Activated CD4-positive, alpha-beta T cell treated with anti-CD3 and anti-CD28 coated beads, Interleukin-2, amount 50 U/mL, for 48 hours (primary cell): ENCODE measurements at regions not wholly inside any gene's neighbourhood (a gene's known extent, or its start where the extent isn't known, plus 50 kb on each side); places are given as distances from the start of the nearest gene placed in this dataset.
"Not testable (repeated sequence)": the region's sequence is repeated elsewhere in the genome, so short reads cannot be mapped to it uniquely, and the experiment has no call there.

Experiments
- DNase-seq, 2 experiments: peaks; one replicate each; pipeline ENCODE4 v3.0.0-alpha.2; 2020

- DNase-seq, result no peak
Measured at GRCh38 chr11:71150859-71151258, 101.5 kb downstream of the SHANK2 start.

- DNase-seq, result no peak
Measured at GRCh38 chr11:71148716-71149115, 103.7 kb downstream of the SHANK2 start.

GRCh38 chr11:71147331-71147730 lies 105.0 kb downstream of the SHANK2 start:
- DNase-seq, result no peak

- no peak for DNase-seq
Measured at GRCh38 chr11:71146846-71147245, 105.5 kb downstream of the SHANK2 start.

- DNase-seq, result no peak
Measured at GRCh38 chr11:71145988-71146824, 106.2 kb downstream of the SHANK2 start.

GRCh38 chr11:71145368-71145767 lies 107.0 kb downstream of the SHANK2 start:
- no peak for DNase-seq

- DNase-seq, result no peak
Measured at GRCh38 chr11:71144736-71145135, 107.6 kb downstream of the SHANK2 start.

- DNase-seq, result no peak
Measured at GRCh38 chr11:71144010-71144409, 108.4 kb downstream of the SHANK2 start.

- no peak for DNase-seq
Measured at GRCh38 chr11:71140206-71140919, 112.0 kb downstream of the SHANK2 start.

- DNase-seq, result no peak
Measured at GRCh38 chr11:71139516-71140205, 112.7 kb downstream of the SHANK2 start.

GRCh38 chr11:71138737-71139425 lies 113.5 kb downstream of the SHANK2 start:
- DNase-seq, result no peak

GRCh38 chr11:71137376-71137775 lies 115.0 kb downstream of the SHANK2 start:
- DNase-seq, result no peak

- DNase-seq, result no peak
Measured at GRCh38 chr11:71136095-71136845, 116.1 kb downstream of the SHANK2 start.

GRCh38 chr11:71135112-71135511 lies 117.3 kb downstream of the SHANK2 start:
- no peak for DNase-seq

- DNase-seq, result no peak
Measured at GRCh38 chr11:71133946-71134345, 118.4 kb downstream of the SHANK2 start.

GRCh38 chr11:71131861-71132260 lies 120.5 kb downstream of the SHANK2 start:
- no peak for DNase-seq

GRCh38 chr11:71130106-71130505 lies 122.3 kb downstream of the SHANK2 start:
- no peak for DNase-seq

GRCh38 chr11:71129624-71130023 lies 122.8 kb downstream of the SHANK2 start:
- DNase-seq, result no peak

GRCh38 chr11:71127806-71128205 lies 124.6 kb downstream of the SHANK2 start:
- DNase-seq, result no peak

- not testable (repeated sequence) for DNase-seq
Measured at GRCh38 chr11:71126401-71126800, 126.0 kb downstream of the SHANK2 start.

GRCh38 chr11:71125150-71125549 lies 127.2 kb downstream of the SHANK2 start:
- no peak for DNase-seq

GRCh38 chr11:71124127-71124526 lies 128.2 kb downstream of the SHANK2 start:
- no peak for DNase-seq
